ENCODE measurements at regions not wholly inside any gene's neighbourhood (a gene's known extent, or its start where the extent isn't known, plus 50 kb on each side); places are given as distances from the start of the nearest gene placed in this dataset.

GRCh38 chr7:96402913-96403312 is 81.0 kb upstream of the SLC25A13 start:
- DNase-seq, result no peak

- DNase-seq, result no peak
Observed at GRCh38 chr7:96401200-96401599, 79.3 kb upstream of the SLC25A13 start.

- no peak for DNase-seq
Observed at GRCh38 chr7:96400518-96400917, 78.6 kb upstream of the SLC25A13 start.

GRCh38 chr7:96400001-96400400 is 78.1 kb upstream of the SLC25A13 start:
- DNase-seq, result no peak

- no peak for DNase-seq
Observed at GRCh38 chr7:96397936-96398598, 76.2 kb upstream of the SLC25A13 start.

GRCh38 chr7:96388620-96389383 is 66.9 kb upstream of the SLC25A13 start:
- DNase-seq, result no peak

- no peak for DNase-seq
Observed at GRCh38 chr7:96388166-96388565, 66.3 kb upstream of the SLC25A13 start.

- DNase-seq, result no peak
Observed at GRCh38 chr7:96380111-96380512, 58.2 kb upstream of the SLC25A13 start.

- no peak for DNase-seq
Observed at GRCh38 chr7:96377399-96377798, 55.5 kb upstream of the SLC25A13 start.

All from NCI-H526 treated with DMSO at 0.1 percent for 48 hours (cell line).